Mesodermal cell (in vitro differentiated cells): ENCODE measurements at regions not wholly inside any gene's neighbourhood (a gene's known extent, or its start where the extent isn't known, plus 50 kb on each side); places are given as distances from the start of the nearest gene placed in this dataset.

Experiments
- H3K27ac ChIP-seq: 2 replicates; pipeline ENCODE4 v1.7.0; 2013; ENCODE audit warnings: mild to moderate bottlenecking, low read depth, low read length, moderate library complexity; ENCODE audit not compliant: severe bottlenecking
- H3K36me3 ChIP-seq: 2 replicates; pipeline ENCODE4 v1.7.1; 2013; ENCODE audit warnings: mild to moderate bottlenecking, low read length, moderate library complexity; ENCODE audit not compliant: control insufficient read depth, insufficient read depth
- H3K4me1 ChIP-seq: one replicate; pipeline ENCODE4 v1.7.1; 2013; ENCODE audit warnings: mild to moderate bottlenecking, low read length; ENCODE audit not compliant: insufficient read depth, control insufficient read depth, poor library complexity, severe bottlenecking
- H3K4me3 ChIP-seq: 2 replicates; pipeline ENCODE4 v1.7.0; 2013; ENCODE audit warnings: low read length, control low read depth, mild to moderate bottlenecking; ENCODE audit not compliant: insufficient read depth, poor library complexity, severe bottlenecking; ENCODE audit errors: extremely low read depth
- H3K9me3 ChIP-seq: 2 replicates; pipeline ENCODE4 v1.7.1; 2013; ENCODE audit warnings: mild to moderate bottlenecking, low read length, moderate library complexity; ENCODE audit not compliant: control insufficient read depth
- WGBS, 2 experiments: methylation state at CpG; one replicate each; pipeline ENCODE4 v1.1.5; 2013; ENCODE audit warnings: missing lambda C conversion rate in 2 of 2; ENCODE audit not compliant: insufficient coverage in 2 of 2; 5-methylcytosine and 5-hydroxymethylcytosine counted together

DNA sequence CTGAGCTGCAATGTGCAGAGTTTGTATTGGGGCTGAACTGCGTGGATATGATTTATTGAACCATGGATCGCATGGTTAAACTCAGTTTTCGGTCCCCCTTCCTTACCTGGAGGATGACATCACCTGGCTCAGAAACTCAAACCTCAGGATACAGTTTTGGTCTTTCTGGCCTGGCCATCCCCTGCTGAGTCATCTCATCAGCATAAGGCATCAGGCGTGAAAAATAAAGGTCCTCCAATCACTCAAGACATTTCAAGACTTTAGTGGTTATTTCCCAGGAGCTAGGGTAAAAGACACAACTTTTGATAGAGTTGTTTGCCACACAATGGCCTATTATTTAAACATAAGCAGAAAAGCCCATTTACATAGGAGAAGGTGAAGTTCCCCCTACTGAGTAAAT lies 631.1 kb upstream of the TMEM132C start:
- 73 to 96% methylated on average over 3 of the region's 4 CpGs for WGBS, 2 experiments
- no peak overlapping the region for H3K27ac ChIP-seq
- no peaks in the 10 kb centered on the region for H3K36me3 ChIP-seq
- no peak overlapping the region for H3K4me3 ChIP-seq
- H3K9me3 ChIP-seq = no peaks in the 10 kb centered on the region
- no peaks in the 10 kb centered on the region for H3K4me1 ChIP-seq

DNA sequence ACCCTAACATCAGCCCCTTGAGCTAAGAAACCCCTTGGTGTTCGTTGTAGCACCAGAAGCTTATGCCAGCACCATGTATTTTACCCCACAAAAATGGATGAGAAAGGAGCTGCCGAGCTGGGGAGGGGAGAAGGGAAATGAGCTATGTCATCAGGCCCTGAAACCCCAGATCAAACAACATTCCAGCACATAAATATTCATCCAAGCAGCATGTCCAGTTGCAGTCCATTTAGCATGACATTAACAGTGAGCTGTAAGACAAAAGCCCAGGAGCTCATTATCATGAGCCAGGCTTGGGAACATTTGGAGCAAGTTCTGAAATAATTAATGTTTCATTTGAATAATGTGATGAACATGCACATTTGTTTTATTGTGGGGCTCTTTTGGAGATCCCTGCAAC lies 630.1 kb upstream of the TMEM132C start:
- Histone ChIP-seq H3K4me3 (no peak overlapping the region), H3K27ac (no peak overlapping the region), H3K4me1 (no peaks in the 10 kb centered on the region), H3K36me3 (no peaks in the 10 kb centered on the region), H3K9me3 (no peaks in the 10 kb centered on the region)
- no CpG with 5 or more reads among the region's 2 CpGs for WGBS, 2 experiments

DNA sequence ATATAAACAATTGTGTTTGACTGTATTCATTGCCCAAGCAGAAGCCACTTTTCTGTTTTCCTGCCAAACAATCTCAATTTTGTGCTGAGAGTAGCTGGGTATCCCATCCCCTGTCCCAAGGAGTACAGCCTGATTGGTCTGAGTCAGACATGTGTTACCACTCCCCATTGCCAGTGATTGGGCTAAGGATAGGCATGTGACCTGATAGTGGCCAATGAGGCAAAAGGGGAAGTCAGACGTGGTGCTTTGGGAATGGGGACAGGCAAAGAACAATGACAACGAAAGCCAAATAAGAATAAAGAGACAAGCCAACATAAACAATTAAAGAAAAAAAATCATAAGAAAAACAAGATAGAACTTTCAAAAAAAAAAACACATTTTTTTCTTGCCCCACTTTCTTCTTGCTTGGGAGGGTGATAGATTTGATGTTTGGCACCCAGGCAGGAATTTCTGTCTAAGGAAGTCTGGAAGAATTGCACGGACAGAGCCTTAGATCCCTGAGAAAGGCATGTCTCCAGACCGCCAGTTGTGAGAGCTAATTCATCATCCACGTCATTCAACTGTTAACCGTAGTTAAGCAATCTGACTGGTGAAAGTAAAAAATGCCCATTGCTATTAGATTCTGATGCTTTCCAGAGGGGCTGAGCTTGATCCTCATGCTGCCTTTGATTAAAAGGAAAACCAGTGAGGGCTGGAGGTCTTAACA lies 626.6 kb upstream of the TMEM132C start:
- no peak overlapping the region for H3K4me3 ChIP-seq
- H3K9me3 ChIP-seq = no peaks in the 10 kb centered on the region
- H3K4me1 ChIP-seq = no peaks in the 10 kb centered on the region
- H3K36me3 ChIP-seq = no peaks in the 10 kb centered on the region
- peak overlapping the region; percentile 74 for H3K27ac ChIP-seq
- 69 to 89% methylated on average over 3 to 4 of the region's 6 CpGs for WGBS, 2 experiments

DNA sequence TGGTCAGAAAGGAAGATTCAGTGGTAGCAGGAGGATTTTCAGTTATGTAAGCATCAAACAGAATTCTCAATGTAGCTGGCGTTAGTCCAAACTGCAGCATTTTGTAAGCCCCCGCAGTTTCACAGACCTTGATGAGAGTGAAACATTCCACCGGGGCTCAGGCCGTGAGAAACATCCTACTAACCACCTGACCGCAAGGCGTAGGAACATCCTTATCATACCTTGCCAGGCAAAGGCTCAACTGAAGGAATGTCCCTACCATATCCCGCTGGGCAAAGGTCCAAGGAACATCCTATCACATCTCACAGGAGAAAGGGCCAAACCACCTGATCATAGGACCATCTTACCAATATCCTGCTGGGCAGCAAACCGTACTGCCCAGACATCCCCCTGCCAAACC lies 624.8 kb upstream of the TMEM132C start:
- Histone ChIP-seq H3K4me3 (no peak overlapping the region), H3K9me3 (no peaks in the 10 kb centered on the region), H3K27ac (no peak overlapping the region), H3K4me1 (no peaks in the 10 kb centered on the region), H3K36me3 (no peaks in the 10 kb centered on the region)
- 88 to 93% methylated on average over 7 to 8 of the region's 8 CpGs for WGBS, 2 experiments

DNA sequence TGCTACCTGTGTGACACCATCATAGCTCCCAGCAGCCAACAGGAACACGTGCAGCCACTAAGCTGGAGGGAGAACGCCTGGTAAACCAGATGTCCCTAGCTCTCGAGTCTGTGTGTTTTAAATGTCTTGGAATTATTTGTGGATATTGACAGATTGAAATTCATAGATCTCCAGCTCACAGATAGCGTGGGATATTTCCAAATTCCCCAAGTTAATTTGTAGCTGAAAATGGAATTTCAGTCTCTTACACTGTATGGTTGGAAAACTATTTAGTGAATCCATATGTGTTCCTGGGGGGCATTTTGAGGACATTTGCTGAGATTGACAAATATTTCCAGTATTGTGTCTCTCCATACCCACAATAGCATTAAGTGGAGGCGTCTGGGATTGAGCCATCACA lies 618.6 kb upstream of the TMEM132C start:
- no peaks in the 10 kb centered on the region for H3K4me1 ChIP-seq
- no peak overlapping the region for H3K4me3 ChIP-seq
- WGBS, 2 experiments = 90 to 96% methylated on average over 2 to 3 of the region's 5 CpGs
- H3K36me3 ChIP-seq = no peaks in the 10 kb centered on the region
- no peaks in the 10 kb centered on the region for H3K9me3 ChIP-seq
- H3K27ac ChIP-seq = no peak overlapping the region

DNA sequence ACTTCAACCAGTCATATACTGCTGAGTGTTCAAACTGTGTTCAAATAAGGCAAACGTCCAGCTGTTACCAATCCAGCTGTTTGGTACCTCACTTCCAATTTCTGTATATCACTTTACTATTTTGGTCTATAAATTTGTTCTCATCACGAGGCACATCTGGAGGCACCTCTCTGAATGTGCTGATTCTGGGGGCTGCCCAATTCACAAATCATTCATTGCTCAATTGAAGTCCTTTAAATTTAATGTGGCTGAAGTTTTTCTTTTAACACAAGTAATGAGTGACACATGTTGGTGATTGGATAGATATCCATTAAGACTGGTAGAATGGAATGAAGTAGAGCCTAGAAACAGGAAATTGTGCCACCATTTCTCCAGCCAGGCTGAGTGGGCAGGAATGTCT lies 617.0 kb upstream of the TMEM132C start:
- Histone ChIP-seq H3K9me3 (no peaks in the 10 kb centered on the region), H3K36me3 (no peaks in the 10 kb centered on the region), H3K27ac (no peak overlapping the region), H3K4me3 (no peak overlapping the region), H3K4me1 (no peaks in the 10 kb centered on the region)
- WGBS, 2 experiments = 78 to 80% methylated on average over 1 to 2 of the region's 2 CpGs

DNA sequence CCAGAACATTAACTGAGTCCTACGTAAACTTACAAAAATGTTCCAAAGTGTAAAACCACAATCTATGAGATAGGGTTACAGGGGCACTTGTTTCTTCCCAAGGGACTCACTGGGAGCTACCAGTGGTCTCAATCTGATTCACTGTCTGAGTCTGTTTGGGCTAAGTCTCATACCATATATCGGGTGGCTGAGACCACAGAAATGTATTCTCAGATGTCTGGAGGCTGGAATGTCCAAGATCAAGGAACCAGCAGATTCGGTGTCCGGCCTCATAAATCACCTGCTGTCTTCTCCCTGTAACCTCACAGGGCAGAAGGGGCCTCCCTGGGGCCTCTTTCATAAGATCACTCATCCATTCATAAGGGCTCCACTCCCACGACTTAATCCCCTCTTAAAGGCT lies 616.3 kb upstream of the TMEM132C start:
- Histone ChIP-seq H3K4me1 (no peaks in the 10 kb centered on the region), H3K4me3 (no peak overlapping the region), H3K9me3 (no peaks in the 10 kb centered on the region), H3K27ac (no peak overlapping the region), H3K36me3 (no peaks in the 10 kb centered on the region)
- WGBS, 2 experiments = 79 to 92% methylated on average over 2 to 3 of the region's 5 CpGs

DNA sequence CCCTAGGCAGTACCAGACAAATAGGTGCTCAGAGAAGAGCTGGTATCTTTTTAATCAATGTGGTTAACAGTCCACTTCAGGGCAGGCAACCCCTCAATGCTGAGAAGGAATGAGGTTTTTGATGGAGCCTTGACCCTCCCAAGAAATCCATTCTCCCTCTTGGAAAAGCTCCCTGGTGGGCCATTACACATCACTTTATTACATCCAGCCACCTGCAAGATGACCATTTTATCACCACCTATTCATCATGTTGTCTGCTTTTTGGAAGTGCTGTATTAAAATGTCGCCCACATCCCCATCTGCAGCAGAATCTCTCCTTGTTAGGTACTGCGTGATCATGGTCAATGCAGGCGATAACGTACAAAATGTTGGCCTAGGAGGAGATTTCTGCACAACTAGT lies 614.7 kb upstream of the TMEM132C start:
- Histone ChIP-seq H3K9me3 (no peaks in the 10 kb centered on the region), H3K4me3 (no peak overlapping the region), H3K36me3 (no peaks in the 10 kb centered on the region), H3K27ac (no peak overlapping the region), H3K4me1 (no peaks in the 10 kb centered on the region)
- WGBS, 2 experiments = 90 to 100% methylated on average over 3 of the region's 4 CpGs

DNA sequence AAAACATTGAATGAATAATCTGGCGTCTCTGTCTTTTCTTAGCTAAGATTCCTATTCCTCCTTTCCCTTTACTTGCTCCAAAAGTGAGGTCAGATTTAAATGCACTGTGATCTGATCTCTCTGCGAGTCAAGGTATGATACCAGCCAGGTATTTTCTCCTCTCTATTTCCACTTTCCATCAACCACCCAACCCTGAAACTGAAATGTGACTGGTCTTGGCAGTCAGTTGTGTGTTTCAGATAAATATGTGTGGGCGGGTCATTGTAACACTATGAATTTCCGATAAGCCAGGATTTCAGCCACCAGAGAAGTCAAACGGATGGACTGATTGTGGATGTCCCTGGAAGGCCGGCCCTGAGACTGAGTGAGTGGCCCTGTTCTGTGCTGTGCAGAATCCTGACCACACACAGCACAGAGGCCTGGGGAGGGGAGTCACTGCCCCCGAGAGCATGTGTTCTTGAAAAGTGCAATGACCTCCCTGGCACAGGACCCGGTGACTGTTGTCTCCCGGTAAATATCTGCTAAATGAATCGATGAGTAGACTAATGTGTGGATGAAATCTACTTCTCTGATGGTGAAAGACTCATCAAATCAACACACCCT lies 612.5 kb upstream of the TMEM132C start:
- WGBS, 2 experiments = 78 to 79% methylated on average over 5 to 7 of the region's 10 CpGs
- no peaks in the 10 kb centered on the region for H3K36me3 ChIP-seq

DNA sequence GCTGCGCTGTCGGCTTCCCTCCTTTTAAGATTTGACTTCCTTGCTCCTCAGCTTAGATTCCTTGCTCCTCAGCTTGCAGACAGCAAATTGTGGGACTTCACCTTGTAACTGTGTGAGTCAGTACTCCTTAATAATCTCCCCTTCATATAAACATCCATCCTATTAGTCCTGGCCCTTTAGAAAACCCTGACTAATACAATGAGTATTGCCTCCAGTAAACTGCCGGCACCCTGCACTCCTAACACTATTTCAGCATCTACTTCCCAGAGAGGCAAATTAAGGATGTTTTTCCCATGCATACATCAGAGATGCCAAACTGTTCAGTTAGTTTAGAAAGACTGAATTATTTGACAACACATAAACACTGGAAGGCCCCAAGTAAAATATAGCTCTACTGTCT lies 611.3 kb upstream of the TMEM132C start:
- no peak overlapping the region for H3K4me3 ChIP-seq
- no peak overlapping the region for H3K27ac ChIP-seq
- H3K9me3 ChIP-seq = no peaks in the 10 kb centered on the region
- no peaks in the 10 kb centered on the region for H3K4me1 ChIP-seq
- WGBS, 2 experiments = 92 to 100% methylated on average over 3 of the region's 3 CpGs
- H3K36me3 ChIP-seq = no peaks in the 10 kb centered on the region

More for the DNA sequence above, 612.5 kb upstream of the TMEM132C start:
- Histone ChIP-seq H3K27ac (no peak overlapping the region), H3K9me3 (no peaks in the 10 kb centered on the region), H3K4me1 (no peaks in the 10 kb centered on the region), H3K4me3 (no peak overlapping the region)

DNA sequence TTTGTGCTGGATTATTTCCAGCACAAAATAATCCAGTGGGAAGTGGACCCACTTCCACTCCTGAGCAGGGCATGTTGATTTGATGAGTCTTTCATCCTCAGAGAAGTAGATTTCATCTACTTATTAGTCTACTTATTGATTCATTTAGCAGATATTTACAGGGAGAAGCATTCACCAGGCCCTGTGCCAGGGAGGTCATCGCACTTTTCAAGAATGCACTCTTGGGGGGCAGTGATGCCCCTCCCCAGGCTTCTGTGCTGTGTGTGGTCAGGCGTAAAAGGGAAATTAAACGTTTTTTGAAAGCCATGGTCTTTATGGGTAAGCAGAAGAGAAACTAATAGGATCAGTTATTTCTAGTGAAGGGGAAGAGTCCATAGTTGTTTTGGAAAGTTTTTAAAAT lies 610.7 kb upstream of the TMEM132C start:
- no peaks in the 10 kb centered on the region for H3K4me1 ChIP-seq
- WGBS, 2 experiments = 58 to 85% methylated on average over 2 to 3 of the region's 3 CpGs
- no peak overlapping the region for H3K4me3 ChIP-seq
- no peaks in the 10 kb centered on the region for H3K9me3 ChIP-seq
- no peaks in the 10 kb centered on the region for H3K36me3 ChIP-seq
- H3K27ac ChIP-seq = no peak overlapping the region
